Thoracic aorta (tissue), 2 donors: ENCODE measurements at regions not wholly inside any gene's neighbourhood (a gene's known extent, or its start where the extent isn't known, plus 50 kb on each side); places are given as distances from the start of the nearest gene placed in this dataset.

Experiments used
- ATAC-seq: fragments of 150-250 bp; one replicate; pipeline ENCODE4 v1.8.0; 2017; ENCODE audit warnings: low read depth; ENCODE audit not compliant: insufficient number of reproducible peaks, low FRiP score
- DNase-seq: peaks from one replicate; pipeline ENCODE4 v3.0.0-alpha.2; 2020; ENCODE audit warnings: low spot score
- H3K27ac ChIP-seq, 2 donors: fragments of 200-600 bp; sonication (generic); 1 replicate in 1 of 2; 2 replicates in 1 of 2; pipeline ENCODE4 v1.5.1; 2016; ENCODE audit warnings: mild to moderate bottlenecking in 2 of 2, moderate library complexity in 2 of 2
- H3K27me3 ChIP-seq: fragments of 200-600 bp; sonication (generic); replicated peaks from 2 replicates; pipeline ENCODE4 v1.6.0; 2016; ENCODE audit warnings: mild to moderate bottlenecking; ENCODE audit not compliant: insufficient read depth
- H3K36me3 ChIP-seq: fragments of 200-600 bp; sonication (generic); one replicate; pipeline ENCODE4 v1.5.1; 2016
- H3K4me1 ChIP-seq, 2 donors: fragments of 200-600 bp; sonication (generic); 1 replicate in 1 of 2; 2 replicates in 1 of 2; pipeline versions ENCODE4 v1.5.1 to v1.6.0; 2016; ENCODE audit warnings: low read depth in 2 of 2, mild to moderate bottlenecking in 1 of 2; ENCODE audit not compliant: control insufficient read depth in 1 of 2
- H3K4me3 ChIP-seq: fragments of 200-600 bp; sonication (generic); 2 replicates; pipeline ENCODE4 v1.5.1; 2016; ENCODE audit warnings: mild to moderate bottlenecking
- H3K9me3 ChIP-seq: fragments of 200-600 bp; sonication (generic); 2 replicates; pipeline ENCODE4 v1.5.1; 2016
- TF ChIP-seq, protein P1 (sequence below): fragments of 200-600 bp; sonication (generic); IDR thresholded peaks from one replicate; pipeline ENCODE4 v1.5.1; 2019; ENCODE audit warnings: antibody characterized with exemption

DNA sequence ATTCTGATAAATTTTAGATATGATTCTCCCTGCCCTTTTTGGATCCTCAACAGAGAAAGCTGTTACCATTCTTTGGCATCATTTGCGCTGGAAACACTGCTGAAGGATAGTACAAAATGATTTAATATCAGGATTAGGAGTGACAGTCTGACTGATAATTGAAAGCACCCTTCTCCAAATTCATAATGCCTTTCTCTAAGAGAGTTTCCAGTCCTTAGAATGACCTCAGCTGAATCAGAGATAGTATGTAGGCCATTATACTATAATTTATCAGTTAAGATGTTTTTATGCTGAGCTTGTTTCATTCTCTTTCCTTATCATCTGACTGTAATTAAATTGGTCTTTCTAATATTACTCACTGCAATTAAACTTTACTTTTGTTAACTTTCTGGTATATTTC lies 166.7 kb downstream of the ZNF326 start:
- no peak overlapping the region for H3K27ac ChIP-seq
- TF ChIP-seq, protein P1, sequence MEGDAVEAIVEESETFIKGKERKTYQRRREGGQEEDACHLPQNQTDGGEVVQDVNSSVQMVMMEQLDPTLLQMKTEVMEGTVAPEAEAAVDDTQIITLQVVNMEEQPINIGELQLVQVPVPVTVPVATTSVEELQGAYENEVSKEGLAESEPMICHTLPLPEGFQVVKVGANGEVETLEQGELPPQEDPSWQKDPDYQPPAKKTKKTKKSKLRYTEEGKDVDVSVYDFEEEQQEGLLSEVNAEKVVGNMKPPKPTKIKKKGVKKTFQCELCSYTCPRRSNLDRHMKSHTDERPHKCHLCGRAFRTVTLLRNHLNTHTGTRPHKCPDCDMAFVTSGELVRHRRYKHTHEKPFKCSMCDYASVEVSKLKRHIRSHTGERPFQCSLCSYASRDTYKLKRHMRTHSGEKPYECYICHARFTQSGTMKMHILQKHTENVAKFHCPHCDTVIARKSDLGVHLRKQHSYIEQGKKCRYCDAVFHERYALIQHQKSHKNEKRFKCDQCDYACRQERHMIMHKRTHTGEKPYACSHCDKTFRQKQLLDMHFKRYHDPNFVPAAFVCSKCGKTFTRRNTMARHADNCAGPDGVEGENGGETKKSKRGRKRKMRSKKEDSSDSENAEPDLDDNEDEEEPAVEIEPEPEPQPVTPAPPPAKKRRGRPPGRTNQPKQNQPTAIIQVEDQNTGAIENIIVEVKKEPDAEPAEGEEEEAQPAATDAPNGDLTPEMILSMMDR: no peak
- H3K27me3 ChIP-seq: no peaks in the 10 kb centered on the region

GRCh38 chr1:90155721-90156487 lies 161.0 kb downstream of the ZNF326 start:
- Histone ChIP-seq H3K27me3 (no peaks in the 10 kb centered on the region), H3K4me3 (no peak overlapping the region), H3K27ac (no peak overlapping the region), H3K9me3 (peaks cover 2% of the 10 kb centered on the region), H3K4me1 (no peaks in the 10 kb centered on the region), H3K36me3 (no peaks in the 10 kb centered on the region)
- ATAC-seq (no peak), DNase-seq (no peak)
- TF ChIP-seq, protein P1: no peak

More for the DNA sequence above, 166.7 kb downstream of the ZNF326 start:
- DNase-seq (no peak), ATAC-seq (no peak)
- Histone ChIP-seq H3K36me3 (no peaks in the 10 kb centered on the region), H3K4me1 (no peaks in the 10 kb centered on the region), H3K4me3 (no peak overlapping the region), H3K9me3 (no peaks in the 10 kb centered on the region)

GRCh38 chr1:90154711-90155110 lies 159.8 kb downstream of the ZNF326 start:
- DNase-seq: no peak
- no peak overlapping the region for H3K4me3 ChIP-seq
- H3K27ac ChIP-seq: no peak overlapping the region
- H3K36me3 ChIP-seq: no peaks in the 10 kb centered on the region
- peaks cover 2% of the 10 kb centered on the region for H3K9me3 ChIP-seq
- no peaks in the 10 kb centered on the region for H3K4me1 ChIP-seq
- ATAC-seq: no peak
- no peaks in the 10 kb centered on the region for H3K27me3 ChIP-seq
- TF ChIP-seq, protein P1: no peak

- ATAC-seq (no peak), DNase-seq (no peak)
- TF ChIP-seq, protein P1: no peak
- Histone ChIP-seq H3K27ac (no peak overlapping the region), H3K4me1 (no peaks in the 10 kb centered on the region), H3K36me3 (no peaks in the 10 kb centered on the region), H3K4me3 (no peak overlapping the region), H3K9me3 (peaks cover 2% of the 10 kb centered on the region), H3K27me3 (no peaks in the 10 kb centered on the region)
Observed at GRCh38 chr1:90149101-90149500, 154.2 kb downstream of the ZNF326 start.

DNA sequence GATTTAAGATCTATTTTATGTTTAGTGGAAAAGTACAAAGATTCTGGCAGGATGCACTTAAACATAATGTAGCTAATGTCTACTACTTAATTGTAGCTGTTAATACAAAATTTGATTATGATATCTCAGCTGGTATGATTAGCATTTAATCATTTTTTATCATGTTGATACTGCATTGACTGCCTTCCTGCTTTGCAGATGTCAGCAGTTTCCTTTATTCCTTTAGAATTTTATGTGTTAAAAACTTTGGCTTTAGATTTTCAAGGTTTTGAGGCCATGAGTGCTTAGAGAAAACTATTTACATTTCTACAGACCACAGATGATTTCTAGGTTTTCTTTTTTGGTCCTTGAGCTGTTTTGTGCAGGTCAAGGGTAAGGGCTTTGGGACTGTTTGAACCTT lies 152.2 kb downstream of the ZNF326 start:
- Histone ChIP-seq H3K9me3 (peaks cover 2% of the 10 kb centered on the region), H3K4me3 (no peak overlapping the region), H3K36me3 (no peaks in the 10 kb centered on the region), H3K4me1 (no peaks in the 10 kb centered on the region), H3K27me3 (no peaks in the 10 kb centered on the region), H3K27ac (no peak overlapping the region)
- DNase-seq (no peak), ATAC-seq (no peak)
- TF ChIP-seq, protein P1: no peak
